MM.1S (cell line): ENCODE measurements at regions not wholly inside any gene's neighbourhood (a gene's known extent, or its start where the extent isn't known, plus 50 kb on each side); places are given as distances from the start of the nearest gene placed in this dataset.

Experiments used
- DNase-seq: peaks from one replicate; pipeline ENCODE4 v3.0.0-alpha.2; 2015
- H2AFZ ChIP-seq: fragments of 300-600 bp; sonication (generic); 2 replicates; pipeline ENCODE4 v1.6.0; 2016; ENCODE audit warnings: antibody characterized with exemption, low read length
- H3F3A ChIP-seq: fragments of 300-600 bp; sonication (generic); 2 replicates; pipeline ENCODE4 v1.6.1; 2016; ENCODE audit warnings: mild to moderate bottlenecking, antibody characterized with exemption, low read length, moderate library complexity, mixed read lengths; ENCODE audit not compliant: insufficient read depth
- H3K27ac ChIP-seq: fragments of 300-600 bp; sonication (generic); 2 replicates; pipeline ENCODE4 v1.5.1; 2016; ENCODE audit warnings: mild to moderate bottlenecking, low read length
- H3K27me3 ChIP-seq: fragments of 300-600 bp; sonication (generic); replicated peaks from 2 replicates; pipeline ENCODE4 v1.6.0; 2016; ENCODE audit warnings: low read length; ENCODE audit not compliant: insufficient read depth
- H3K36me3 ChIP-seq: fragments of 300-600 bp; sonication (generic); replicated peaks from 2 replicates; pipeline ENCODE4 v1.6.1; 2016; ENCODE audit warnings: mild to moderate bottlenecking, low read length, mixed read lengths; ENCODE audit not compliant: insufficient read depth
- H3K4me1 ChIP-seq: fragments of 300-600 bp; sonication (generic); 2 replicates; pipeline ENCODE4 v1.6.1; 2016; ENCODE audit warnings: low read length, mixed read lengths
- H3K4me2 ChIP-seq: fragments of 300-600 bp; sonication (generic); 2 replicates; pipeline ENCODE4 v1.6.0; 2016; ENCODE audit warnings: low read depth, low read length
- H3K4me3 ChIP-seq: fragments of 300-600 bp; sonication (generic); 2 replicates; pipeline ENCODE4 v1.5.1; 2016; ENCODE audit warnings: low read length, mixed read lengths
- H3K79me2 ChIP-seq: fragments of 300-600 bp; sonication (generic); 2 replicates; pipeline ENCODE4 v1.6.1; 2016; ENCODE audit warnings: mixed run types, low read length, mixed read lengths
- H3K9ac ChIP-seq: fragments of 300-600 bp; sonication (generic); 2 replicates; pipeline ENCODE4 v1.6.1; 2016; ENCODE audit warnings: low read length, mixed read lengths
- H3K9me2 ChIP-seq: fragments of 300-600 bp; sonication (generic); replicated peaks from 2 replicates; pipeline ENCODE4 v1.6.1; 2016; ENCODE audit warnings: mild to moderate bottlenecking, low read length, mixed read lengths; ENCODE audit not compliant: insufficient read depth
- H3K9me3 ChIP-seq: fragments of 300-600 bp; sonication (generic); replicated peaks from 2 replicates; pipeline ENCODE4 v1.6.1; 2016; ENCODE audit warnings: mild to moderate bottlenecking, low read length, mixed read lengths; ENCODE audit not compliant: insufficient read depth
- H4K20me1 ChIP-seq: fragments of 300-600 bp; sonication (generic); 2 replicates; pipeline ENCODE4 v1.6.1; 2016; ENCODE audit warnings: mild to moderate bottlenecking, low read length, moderate library complexity, mixed read lengths; ENCODE audit not compliant: insufficient read depth
- CTCF ChIP-seq: fragments of 300-600 bp; sonication (generic); IDR thresholded peaks from 2 replicates; pipeline ENCODE4 v1.5.1; 2016; ENCODE audit warnings: antibody characterized with exemption, low read length, mixed read lengths
- EZH2 ChIP-seq: fragments of 300-600 bp; sonication (generic); optimal IDR thresholded peaks from 2 replicates; pipeline ENCODE3; 2017; ENCODE audit warnings: low read depth, mild to moderate bottlenecking, antibody characterized with exemption, low read length, mixed read lengths
- EZH2phosphoT487 ChIP-seq: fragments of 300-600 bp; sonication (generic); IDR thresholded peaks from 2 replicates; pipeline ENCODE4 v1.6.1; 2018; ENCODE audit warnings: antibody characterized with exemption, low read length

- Histone ChIP-seq H2AFZ (no peak overlapping the region), H3K9ac (no peak overlapping the region), H3K36me3 (no peaks in the 10 kb centered on the region), H3K4me2 (no peak overlapping the region), H3K27me3 (no peaks in the 10 kb centered on the region), H3K4me1 (no peaks in the 10 kb centered on the region), H3K9me2 (no peaks in the 10 kb centered on the region), H3K4me3 (no peak overlapping the region), H3K27ac (no peak overlapping the region), H4K20me1 (no peaks in the 10 kb centered on the region), H3K79me2 (no peaks in the 10 kb centered on the region), H3K9me3 (no peaks in the 10 kb centered on the region), H3F3A (no peaks in the 10 kb centered on the region)
- TF ChIP-seq CTCF (no peak), EZH2 (no peak), EZH2phosphoT487 (no peak)
- no peak for DNase-seq
These were observed 188.1 kb downstream of the SLITRK5 start for GRCh38 chr13:87859261-87859660.

- Histone ChIP-seq H3K4me2 (no peak overlapping the region), H3K36me3 (no peaks in the 10 kb centered on the region), H3K9ac (no peak overlapping the region), H3K9me3 (no peaks in the 10 kb centered on the region), H2AFZ (no peak overlapping the region), H3K9me2 (no peaks in the 10 kb centered on the region), H3K79me2 (no peaks in the 10 kb centered on the region), H3K4me3 (no peak overlapping the region), H3K27me3 (no peaks in the 10 kb centered on the region), H3F3A (no peaks in the 10 kb centered on the region), H4K20me1 (no peaks in the 10 kb centered on the region), H3K4me1 (no peaks in the 10 kb centered on the region), H3K27ac (no peak overlapping the region)
- no peak for TF ChIP-seq CTCF
- TF ChIP-seq EZH2 = no peak
- TF ChIP-seq EZH2phosphoT487 = no peak
- DNase-seq = no peak
These were observed 196.3 kb downstream of the SLITRK5 start for GRCh38 chr13:87867426-87867825.

- Histone ChIP-seq H3K27ac (no peak overlapping the region), H2AFZ (no peak overlapping the region)
These were observed 197.6 kb downstream of the SLITRK5 start for GRCh38 chr13:87868731-87869130.

More at GRCh38 chr13:87868731-87869130, 197.6 kb downstream of the SLITRK5 start:
- H3K9me2 ChIP-seq = no peaks in the 10 kb centered on the region
- H3K27me3 ChIP-seq = no peaks in the 10 kb centered on the region
- H3K36me3 ChIP-seq = no peaks in the 10 kb centered on the region
- TF ChIP-seq EZH2phosphoT487 = no peak
- TF ChIP-seq EZH2 = no peak
- TF ChIP-seq CTCF = no peak
- H3K4me2 ChIP-seq = no peak overlapping the region
- H3F3A ChIP-seq = no peaks in the 10 kb centered on the region
- H3K79me2 ChIP-seq = no peaks in the 10 kb centered on the region
- no peaks in the 10 kb centered on the region for H3K9me3 ChIP-seq
- no peaks in the 10 kb centered on the region for H4K20me1 ChIP-seq
- no peak overlapping the region for H3K4me3 ChIP-seq
- no peak overlapping the region for H3K9ac ChIP-seq
- no peak for DNase-seq
- no peaks in the 10 kb centered on the region for H3K4me1 ChIP-seq
